ENCODE measurements at regions not wholly inside any gene's neighbourhood (a gene's known extent, or its start where the extent isn't known, plus 50 kb on each side); places are given as distances from the start of the nearest gene placed in this dataset.

DNA sequence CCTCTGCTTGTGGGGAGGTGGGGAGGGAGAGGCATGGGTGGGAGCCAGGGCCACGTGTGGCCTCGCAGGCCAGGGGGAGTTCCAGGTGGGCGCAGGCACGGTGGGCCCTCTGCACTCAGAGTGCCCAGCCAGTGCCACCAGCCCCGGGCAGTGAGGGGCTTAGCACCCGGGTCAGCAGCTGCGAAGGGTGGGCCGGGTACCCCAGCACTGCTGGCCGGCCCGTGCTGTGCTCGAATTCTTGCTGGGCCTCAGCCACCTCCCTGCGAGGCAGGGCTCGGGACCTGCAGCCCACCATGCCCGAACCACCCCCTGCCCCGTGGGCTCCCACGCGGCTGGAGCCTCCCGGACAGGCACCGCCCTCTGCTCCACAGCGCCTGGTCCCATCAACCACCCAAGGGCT lies 1277.2 kb downstream of the JRKL start:
- H3K4me3 ChIP-seq (ENCODE audit: low read depth, low read length, poor library complexity, severe bottlenecking), result no peak overlapping the region
- ChIA-PET CTCF (interaction anchor here (0.7 kb wide), 1 partner anchor 320 kb away, joined by 3 read pairs; no protein-coding TSS in a partner anchor), POLR2A (ENCODE audit: low non-redundant PET) (no interaction called here)
- TF ChIP-seq EZH2 (IDR thresholded peaks at IDR 0.05; ENCODE audit: borderline replicate concordance, low read depth, low read length, poor library complexity, severe bottlenecking), result no peak
- TF ChIP-seq, protein P1, sequence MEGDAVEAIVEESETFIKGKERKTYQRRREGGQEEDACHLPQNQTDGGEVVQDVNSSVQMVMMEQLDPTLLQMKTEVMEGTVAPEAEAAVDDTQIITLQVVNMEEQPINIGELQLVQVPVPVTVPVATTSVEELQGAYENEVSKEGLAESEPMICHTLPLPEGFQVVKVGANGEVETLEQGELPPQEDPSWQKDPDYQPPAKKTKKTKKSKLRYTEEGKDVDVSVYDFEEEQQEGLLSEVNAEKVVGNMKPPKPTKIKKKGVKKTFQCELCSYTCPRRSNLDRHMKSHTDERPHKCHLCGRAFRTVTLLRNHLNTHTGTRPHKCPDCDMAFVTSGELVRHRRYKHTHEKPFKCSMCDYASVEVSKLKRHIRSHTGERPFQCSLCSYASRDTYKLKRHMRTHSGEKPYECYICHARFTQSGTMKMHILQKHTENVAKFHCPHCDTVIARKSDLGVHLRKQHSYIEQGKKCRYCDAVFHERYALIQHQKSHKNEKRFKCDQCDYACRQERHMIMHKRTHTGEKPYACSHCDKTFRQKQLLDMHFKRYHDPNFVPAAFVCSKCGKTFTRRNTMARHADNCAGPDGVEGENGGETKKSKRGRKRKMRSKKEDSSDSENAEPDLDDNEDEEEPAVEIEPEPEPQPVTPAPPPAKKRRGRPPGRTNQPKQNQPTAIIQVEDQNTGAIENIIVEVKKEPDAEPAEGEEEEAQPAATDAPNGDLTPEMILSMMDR (conservative IDR thresholded peaks at IDR 0.05; ENCODE audit: low read depth, low read length), result no peak
- no peak for DNase-seq (ENCODE audit: low spot score)
- H3K9me3 ChIP-seq (ENCODE audit: low read depth, low read length, poor library complexity, severe bottlenecking), result peaks cover 4% of the 10 kb centered on the region
- H3K27me3 ChIP-seq (replicated peaks; ENCODE audit: insufficient read depth, low read depth, low read length, poor library complexity), result no peaks in the 10 kb centered on the region
- intact Hi-C loops (cut with micrococcal nuclease; ENCODE audit: unreplicated experiment), result no loop called here
- BruUV-seq (replicated peaks), result no TSS peak
- H3K4me1 ChIP-seq (ENCODE audit: insufficient read depth, low read length, poor library complexity, severe bottlenecking), result no peaks in the 10 kb centered on the region
- H3K36me3 ChIP-seq (ENCODE audit: insufficient read depth, low read length, poor library complexity, severe bottlenecking), result no peaks in the 10 kb centered on the region
- no peak overlapping the region for H3K27ac ChIP-seq (ENCODE audit: low read depth, low read length, poor library complexity, severe bottlenecking)

DNA sequence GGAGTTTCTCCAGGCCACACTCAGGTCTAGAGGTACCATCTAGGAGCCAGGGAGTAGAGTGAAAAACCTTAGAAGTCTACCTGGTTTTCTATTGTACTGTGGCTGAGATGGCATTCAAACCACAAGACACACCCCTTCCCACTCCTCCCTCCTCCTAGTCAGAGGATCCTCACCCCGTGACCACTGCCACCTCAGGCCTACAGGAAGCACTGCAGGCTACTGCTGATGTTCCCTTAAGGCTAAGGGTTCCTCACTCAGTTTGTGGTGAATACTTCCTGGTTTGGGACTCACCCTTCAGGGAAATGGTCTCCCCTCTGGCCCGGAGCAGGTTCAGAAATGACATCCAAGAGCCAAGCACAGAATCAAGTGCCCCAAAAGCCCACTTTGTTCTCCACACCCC lies 1293.9 kb downstream of the JRKL start:
- no peak overlapping the region for H3K27ac ChIP-seq (ENCODE audit: low read depth, low read length, poor library complexity, severe bottlenecking)
- CTCF ChIA-PET, result no interaction called here
- intact Hi-C loops (cut with micrococcal nuclease; ENCODE audit: unreplicated experiment), result no loop called here
- DNase-seq (ENCODE audit: low spot score), result no peak
- no peaks in the 10 kb centered on the region for H3K4me1 ChIP-seq (ENCODE audit: insufficient read depth, low read length, poor library complexity, severe bottlenecking)
- H3K9me3 ChIP-seq (ENCODE audit: low read depth, low read length, poor library complexity, severe bottlenecking), result peaks cover 15% of the 10 kb centered on the region
- H3K4me3 ChIP-seq (ENCODE audit: low read depth, low read length, poor library complexity, severe bottlenecking), result no peak overlapping the region
- BruUV-seq (replicated peaks), result no TSS peak
- H3K36me3 ChIP-seq (ENCODE audit: insufficient read depth, low read length, poor library complexity, severe bottlenecking), result no peaks in the 10 kb centered on the region
- H3K27me3 ChIP-seq (replicated peaks; ENCODE audit: insufficient read depth, low read depth, low read length, poor library complexity), result no peaks in the 10 kb centered on the region
- TF ChIP-seq, protein P1 (conservative IDR thresholded peaks at IDR 0.05; ENCODE audit: low read depth, low read length), result no peak
- TF ChIP-seq EZH2 (IDR thresholded peaks at IDR 0.05; ENCODE audit: borderline replicate concordance, low read depth, low read length, poor library complexity, severe bottlenecking), result no peak
- POLR2A ChIA-PET (ENCODE audit: low non-redundant PET), result no interaction called here

DNA sequence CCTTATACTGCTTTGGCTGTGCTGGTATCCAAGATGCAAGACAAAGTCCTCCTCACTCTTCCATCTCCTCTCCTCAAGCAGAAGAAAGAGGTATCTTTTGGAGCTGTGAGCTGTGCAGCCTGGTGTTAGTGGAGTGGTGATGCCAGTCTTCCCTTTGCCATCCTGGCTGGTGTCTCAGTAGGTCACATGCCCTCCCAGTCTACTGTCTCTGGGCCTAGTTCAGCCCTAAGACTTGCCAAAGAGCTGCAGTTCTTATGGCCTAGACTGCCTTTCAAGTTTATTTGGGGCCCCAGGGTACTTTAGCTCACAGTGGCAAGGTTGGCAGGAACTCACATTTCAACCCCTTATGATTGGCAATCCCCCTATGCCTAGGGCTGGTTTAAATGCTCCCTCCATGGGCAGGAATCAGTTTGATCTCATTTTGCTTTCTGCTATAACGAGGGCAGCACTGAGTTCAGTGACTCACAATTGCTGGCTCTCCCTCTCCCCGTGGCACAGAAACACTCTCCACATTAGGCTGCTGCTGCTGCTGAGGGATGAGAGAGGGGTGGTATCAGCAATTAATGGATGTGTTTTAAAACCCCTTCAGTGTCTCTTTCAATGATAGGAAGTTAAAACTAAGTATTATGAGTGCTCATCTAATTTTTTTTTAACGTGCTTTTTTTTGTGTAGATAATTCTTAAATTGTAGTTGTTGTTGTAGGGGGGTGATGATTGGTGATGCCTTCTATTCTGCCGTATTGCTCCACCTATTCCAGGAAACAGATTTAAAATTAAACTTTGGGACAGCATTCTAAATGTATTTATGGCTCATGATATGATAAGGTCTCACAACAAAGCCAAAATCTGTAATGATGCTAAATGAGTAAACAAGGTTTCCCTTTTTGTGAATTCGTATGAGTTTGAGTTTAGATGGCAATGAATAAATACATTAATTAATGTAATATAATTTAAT lies 1295.0 kb downstream of the JRKL start:
- no TSS peak for BruUV-seq (replicated peaks)
- Histone ChIP-seq H3K9me3 (ENCODE audit: low read depth, low read length, poor library complexity, severe bottlenecking) (peaks cover 10% of the 10 kb centered on the region), H3K27me3 (replicated peaks; ENCODE audit: insufficient read depth, low read depth, low read length, poor library complexity) (no peaks in the 10 kb centered on the region), H3K27ac (ENCODE audit: low read depth, low read length, poor library complexity, severe bottlenecking) (no peak overlapping the region), H3K4me3 (ENCODE audit: low read depth, low read length, poor library complexity, severe bottlenecking) (no peak overlapping the region), H3K4me1 (ENCODE audit: insufficient read depth, low read length, poor library complexity, severe bottlenecking) (no peaks in the 10 kb centered on the region), H3K36me3 (ENCODE audit: insufficient read depth, low read length, poor library complexity, severe bottlenecking) (no peaks in the 10 kb centered on the region)
- no peak for DNase-seq (ENCODE audit: low spot score)
- CTCF ChIA-PET, result no interaction called here
- TF ChIP-seq, protein P1 (conservative IDR thresholded peaks at IDR 0.05; ENCODE audit: low read depth, low read length), result no peak
- no peak for TF ChIP-seq EZH2 (IDR thresholded peaks at IDR 0.05; ENCODE audit: borderline replicate concordance, low read depth, low read length, poor library complexity, severe bottlenecking)
- POLR2A ChIA-PET (ENCODE audit: low non-redundant PET), result no interaction called here
- intact Hi-C loops (cut with micrococcal nuclease; ENCODE audit: unreplicated experiment), result no loop called here

All from A673 (cell line).